Stimulated activated naive CD8-positive, alpha-beta T cell treated with anti-CD3 and anti-CD28 coated beads, Interleukin-15, amount 100 ng/mL, for 72 hours (primary cell): ENCODE measurements at regions not wholly inside any gene's neighbourhood (a gene's known extent, or its start where the extent isn't known, plus 50 kb on each side); places are given as distances from the start of the nearest gene placed in this dataset.

Experiments used
- ATAC-seq: fragments of 150-1000 bp; cut with Tn5 transposase; 2 replicates; pipeline ENCODE4 v1.10.0; 2021; ENCODE audit warnings: mild to moderate bottlenecking, moderate library complexity
- DNase-seq, 2 donors: peaks; one replicate each; pipeline ENCODE4 v3.0.0; 2021 to 2022
- H3K27ac Mint-ChIP-seq, 2 donors: one replicate each; pipeline ENCODE4 v1.8.0; 2022; ENCODE audit warnings: mild to moderate bottlenecking in 2 of 2, mixed read lengths in 2 of 2, moderate library complexity in 2 of 2
- H3K27me3 Mint-ChIP-seq: one replicate; pipeline ENCODE4 v1.8.0; 2022; ENCODE audit warnings: mixed read lengths
- H3K4me1 Mint-ChIP-seq: one replicate; pipeline ENCODE4 v1.8.0; 2022; ENCODE audit warnings: mild to moderate bottlenecking, mixed read lengths
- H3K4me3 Mint-ChIP-seq, 2 donors: one replicate each; pipeline ENCODE4 v1.8.0; 2022; ENCODE audit warnings: mild to moderate bottlenecking in 2 of 2, mixed read lengths in 2 of 2, moderate library complexity in 1 of 2
- H3K9me3 Mint-ChIP-seq, 2 donors: one replicate each; pipeline ENCODE4 v1.8.0; 2022; ENCODE audit warnings: mixed read lengths in 2 of 2

DNA sequence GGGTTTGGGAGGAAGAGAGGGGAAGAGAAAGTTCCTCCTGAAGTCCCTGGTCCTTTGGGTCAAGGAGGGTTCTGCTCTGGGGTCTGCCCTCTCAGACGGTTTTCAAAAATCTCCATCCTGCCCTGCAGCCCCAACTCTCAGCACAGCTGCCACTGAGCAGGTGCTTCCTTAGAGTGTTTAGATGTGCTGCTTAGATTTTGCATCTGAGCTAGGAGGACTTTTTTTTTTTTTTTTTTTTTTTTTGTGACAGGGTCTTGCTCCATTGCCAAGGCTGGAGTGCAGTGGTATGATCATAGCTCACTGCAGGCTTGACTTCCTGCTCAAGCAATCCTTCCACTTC is 324.9 kb upstream of the POU3F1 start:
- Mint-ChIP-seq H3K4me1 (no peaks in the 10 kb centered on the region), H3K27ac (no peak overlapping the region), H3K4me3 (no peak overlapping the region), H3K27me3 (peaks cover 29% of the 10 kb centered on the region), H3K9me3 (peaks cover 3 to 16% of the 10 kb centered on the region in 2 donors)
- DNase-seq (no peak), ATAC-seq (no peak)

- no peak overlapping the region for H3K4me3 Mint-ChIP-seq
- peaks cover 29% of the 10 kb centered on the region for H3K27me3 Mint-ChIP-seq
- peaks cover 3 to 16% of the 10 kb centered on the region in 2 donors for H3K9me3 Mint-ChIP-seq
- DNase-seq (no peak), ATAC-seq (no peak)
- H3K4me1 Mint-ChIP-seq, result no peaks in the 10 kb centered on the region
- H3K27ac Mint-ChIP-seq, result no peak overlapping the region
These were observed 324.3 kb upstream of the POU3F1 start for GRCh38 chr1:38370716-38371504.

GRCh38 chr1:38365242-38365641 is 318.6 kb upstream of the POU3F1 start:
- no peak overlapping the region for H3K4me3 Mint-ChIP-seq
- no peak overlapping the region for H3K27ac Mint-ChIP-seq
- ATAC-seq, result no peak
- no peaks in the 10 kb centered on the region for H3K9me3 Mint-ChIP-seq
- H3K4me1 Mint-ChIP-seq, result no peaks in the 10 kb centered on the region
- DNase-seq, result no peak
- H3K27me3 Mint-ChIP-seq, result peaks cover 10% of the 10 kb centered on the region

DNA sequence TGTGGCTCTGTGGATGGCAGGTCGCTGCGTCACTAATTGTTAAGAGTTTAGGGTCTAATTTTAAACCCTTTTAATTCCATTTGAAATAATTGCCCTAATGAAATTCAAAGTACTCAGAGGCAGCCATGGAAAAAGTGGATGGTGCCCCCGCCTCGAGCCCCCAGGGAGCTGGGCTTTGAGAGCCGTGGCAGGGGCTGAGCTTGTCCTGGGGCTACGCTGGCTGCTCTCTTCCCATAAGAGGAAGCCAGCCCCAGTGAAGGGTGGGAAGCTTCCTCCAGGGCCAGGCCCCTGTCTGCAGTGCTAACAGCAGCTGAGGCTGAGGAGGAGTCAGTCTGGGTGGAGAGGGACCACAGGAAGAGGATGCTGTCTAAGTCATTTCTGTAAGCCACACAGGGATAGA is 315.0 kb upstream of the POU3F1 start:
- Mint-ChIP-seq H3K27me3 (no peaks in the 10 kb centered on the region), H3K4me1 (no peaks in the 10 kb centered on the region)
- no peak for DNase-seq

GRCh38 chr1:38360807-38361206 is 314.2 kb upstream of the POU3F1 start:
- ATAC-seq, result no peak
- Mint-ChIP-seq H3K27ac (no peak overlapping the region), H3K4me1 (no peaks in the 10 kb centered on the region)

More for the DNA sequence above, 315.0 kb upstream of the POU3F1 start:
- Mint-ChIP-seq H3K9me3 (no peaks in the 10 kb centered on the region), H3K27ac (no peak overlapping the region), H3K4me3 (no peak overlapping the region)
- no peak for ATAC-seq

DNA sequence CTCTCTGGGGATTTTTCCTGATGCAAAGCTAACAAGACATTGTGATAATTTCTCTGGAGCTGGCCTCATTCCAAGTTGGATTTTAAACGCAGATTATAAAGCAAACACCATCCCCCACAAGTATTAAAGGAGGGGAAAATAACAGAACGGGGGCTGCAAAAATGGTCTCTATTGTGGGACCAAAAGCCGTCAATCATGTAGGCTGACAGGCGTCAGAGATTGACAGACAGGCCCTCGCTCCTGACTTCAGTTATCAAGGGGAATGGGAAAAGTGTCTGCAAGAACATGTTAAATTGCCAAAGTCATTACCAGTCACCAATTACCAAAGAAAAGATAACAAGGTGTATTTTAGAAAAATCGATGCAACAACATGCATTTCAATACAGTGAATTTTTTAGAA is 307.4 kb upstream of the POU3F1 start:
- Mint-ChIP-seq H3K4me1 (no peaks in the 10 kb centered on the region), H3K27ac (no peak overlapping the region), H3K4me3 (no peak overlapping the region), H3K9me3 (peaks cover 9 to 10% of the 10 kb centered on the region in 2 donors), H3K27me3 (peaks cover 23% of the 10 kb centered on the region)
- no peak for ATAC-seq
- no peak for DNase-seq

More at GRCh38 chr1:38360807-38361206, 314.2 kb upstream of the POU3F1 start:
- H3K4me3 Mint-ChIP-seq, result no peak overlapping the region
- H3K9me3 Mint-ChIP-seq, result no peaks in the 10 kb centered on the region
- H3K27me3 Mint-ChIP-seq, result no peaks in the 10 kb centered on the region
- DNase-seq, result no peak

DNA sequence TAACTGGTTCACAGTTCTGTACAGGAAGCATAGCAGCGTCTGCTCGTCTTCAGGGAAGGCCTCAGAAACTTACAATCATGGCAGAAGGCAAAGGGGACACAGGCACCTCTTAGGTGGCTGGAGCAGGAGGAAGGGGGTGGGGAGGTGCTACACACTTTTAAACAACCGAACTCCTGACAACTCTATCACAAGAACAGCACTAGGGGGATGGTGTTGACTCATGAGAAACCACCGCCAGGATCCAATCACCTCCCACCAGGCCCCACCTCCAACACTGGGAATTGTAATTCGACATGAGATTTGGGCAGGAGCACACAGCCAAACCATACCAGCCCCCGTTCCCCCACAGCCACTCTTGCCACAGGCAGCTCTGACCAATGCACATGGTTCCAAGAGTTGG is 306.3 kb upstream of the POU3F1 start:
- no peaks in the 10 kb centered on the region for H3K4me1 Mint-ChIP-seq

DNA sequence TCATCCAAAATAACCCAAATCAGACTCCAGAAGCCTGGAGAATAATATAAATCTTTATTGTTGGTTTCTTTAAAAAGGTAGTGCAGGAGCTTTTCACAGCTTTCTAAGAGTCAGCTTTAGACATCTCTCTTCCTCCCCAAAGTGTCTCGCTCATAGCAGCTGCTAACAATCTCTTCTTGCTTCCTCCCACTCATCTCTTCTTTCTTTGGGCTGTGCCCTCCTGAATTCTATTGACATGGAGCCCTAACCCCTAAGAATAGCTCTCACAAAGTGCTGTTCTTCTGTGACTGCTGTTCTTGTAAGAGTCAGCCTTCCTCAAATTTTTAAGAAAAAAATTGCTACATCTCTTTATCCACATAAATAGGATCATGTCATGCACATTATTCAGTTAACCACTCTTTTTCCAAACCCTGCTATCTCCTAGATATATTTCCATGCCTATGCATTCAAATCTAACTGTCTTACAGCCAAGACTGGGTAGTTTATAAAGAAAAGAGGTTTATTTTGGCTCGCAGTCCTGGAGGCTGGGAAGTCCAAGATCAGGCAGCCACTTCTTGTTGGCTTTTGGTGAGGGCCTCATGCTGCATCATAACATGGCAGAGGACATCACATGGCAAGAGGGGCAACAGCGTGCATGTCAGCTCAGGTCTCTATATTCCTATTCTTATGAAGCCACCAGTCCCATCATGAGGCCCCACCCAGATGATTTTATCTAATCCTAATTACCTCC is 301.0 kb upstream of the POU3F1 start:
- no peak overlapping the region for H3K27ac Mint-ChIP-seq
- H3K27me3 Mint-ChIP-seq, result peaks cover 29% of the 10 kb centered on the region
- ATAC-seq (no peak), DNase-seq (no peak)
- peaks cover 30 to 35% of the 10 kb centered on the region in 2 donors for H3K9me3 Mint-ChIP-seq
- no peak overlapping the region for H3K4me3 Mint-ChIP-seq
- H3K4me1 Mint-ChIP-seq, result no peaks in the 10 kb centered on the region

More for the DNA sequence above, 306.3 kb upstream of the POU3F1 start:
- Mint-ChIP-seq H3K27ac (no peak overlapping the region), H3K9me3 (peaks cover 20% of the 10 kb centered on the region in 2 donors), H3K27me3 (peaks cover 31% of the 10 kb centered on the region), H3K4me3 (no peak overlapping the region)
- no peak for DNase-seq
- no peak for ATAC-seq

GRCh38 chr1:38344716-38345115 is 298.1 kb upstream of the POU3F1 start:
- no peaks in the 10 kb centered on the region for H3K4me1 Mint-ChIP-seq
- H3K9me3 Mint-ChIP-seq, result peaks cover 22 to 34% of the 10 kb centered on the region in 2 donors
- no peak overlapping the region for H3K4me3 Mint-ChIP-seq
- H3K27ac Mint-ChIP-seq, result no peak overlapping the region
- ATAC-seq (no peak), DNase-seq (no peak)
- H3K27me3 Mint-ChIP-seq, result peaks cover 38% of the 10 kb centered on the region

GRCh38 chr1:38341694-38342093 is 295.1 kb upstream of the POU3F1 start:
- no peak for DNase-seq
- no peak for ATAC-seq
- Mint-ChIP-seq H3K27me3 (peaks cover 32% of the 10 kb centered on the region), H3K27ac (peak overlapping the region in 1 of 2 donors; percentile 17), H3K4me3 (no peak overlapping the region), H3K4me1 (no peaks in the 10 kb centered on the region), H3K9me3 (peaks cover 7 to 8% of the 10 kb centered on the region in 2 donors)

DNA sequence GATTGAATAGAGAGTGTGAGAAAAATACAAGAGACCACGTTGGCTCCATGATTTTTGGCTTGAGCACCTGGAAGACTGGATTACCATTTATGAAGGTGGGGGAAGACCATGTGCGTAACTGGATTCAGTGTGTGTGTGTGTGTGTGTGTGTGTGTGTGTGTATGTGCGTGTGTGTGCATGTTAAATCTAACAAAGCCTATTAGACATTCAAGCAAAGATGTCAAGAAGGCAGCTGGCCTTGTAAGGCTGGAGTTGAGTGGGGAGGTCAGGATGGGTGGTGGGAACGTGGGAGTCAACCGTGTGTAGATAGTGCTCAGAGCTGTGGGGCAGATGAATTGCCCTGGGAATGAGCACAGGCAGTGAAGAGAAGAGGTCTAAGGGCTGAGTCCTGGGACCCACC is 293.8 kb upstream of the POU3F1 start:
- Mint-ChIP-seq H3K27me3 (peaks cover 32% of the 10 kb centered on the region), H3K4me3 (no peak overlapping the region), H3K27ac (no peak overlapping the region), H3K9me3 (no peaks in the 10 kb centered on the region), H3K4me1 (peaks cover 1% of the 10 kb centered on the region)
- DNase-seq (no peak), ATAC-seq (no peak)

GRCh38 chr1:38337711-38338110 is 291.1 kb upstream of the POU3F1 start:
- ATAC-seq (no peak), DNase-seq (no peak)
- Mint-ChIP-seq H3K4me1 (peaks cover 14% of the 10 kb centered on the region), H3K27ac (no peak overlapping the region), H3K9me3 (no peaks in the 10 kb centered on the region), H3K4me3 (no peak overlapping the region), H3K27me3 (peaks cover 28% of the 10 kb centered on the region)

- H3K27me3 Mint-ChIP-seq, result peaks cover 21% of the 10 kb centered on the region
- H3K4me1 Mint-ChIP-seq, result peaks cover 14% of the 10 kb centered on the region
- H3K9me3 Mint-ChIP-seq, result no peaks in the 10 kb centered on the region
- no peak for ATAC-seq
- no peak for DNase-seq
- no peak overlapping the region for H3K4me3 Mint-ChIP-seq
- no peak overlapping the region for H3K27ac Mint-ChIP-seq
These were observed 290.4 kb upstream of the POU3F1 start for GRCh38 chr1:38336961-38337360.

DNA sequence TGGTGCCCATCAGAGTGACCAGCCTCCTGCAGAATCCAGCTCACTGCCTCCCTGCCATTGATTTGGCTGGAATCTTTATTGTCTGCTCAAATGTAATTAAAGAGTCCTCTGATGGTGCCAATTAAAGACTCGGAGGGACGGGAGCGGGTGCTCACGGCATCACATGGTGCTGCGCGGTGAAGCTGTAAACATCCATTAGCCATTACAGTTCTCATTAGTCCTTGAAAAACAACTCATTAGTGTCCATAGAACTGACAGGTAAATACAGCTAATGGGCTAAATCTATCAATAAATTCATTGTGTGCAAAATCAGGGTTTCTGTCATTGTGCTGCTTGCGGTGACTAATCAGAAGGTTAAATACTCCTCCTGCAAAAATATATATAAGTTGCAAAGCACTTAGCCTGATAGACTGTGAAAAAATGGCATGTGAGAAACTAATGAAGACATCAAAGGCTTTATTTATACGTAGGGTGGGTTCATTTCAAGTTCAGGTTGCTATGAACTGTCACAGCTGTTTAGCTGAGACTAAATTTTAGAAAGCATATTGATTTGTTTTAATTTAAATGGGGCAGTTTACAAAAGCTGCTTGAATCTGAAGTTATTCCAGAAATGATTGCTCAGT is 289.8 kb upstream of the POU3F1 start:
- DNase-seq (no peak), ATAC-seq (no peak)
- H3K4me1 Mint-ChIP-seq, result peaks cover 14% of the 10 kb centered on the region
- H3K9me3 Mint-ChIP-seq, result no peaks in the 10 kb centered on the region
- peaks cover 21% of the 10 kb centered on the region for H3K27me3 Mint-ChIP-seq
- no peak overlapping the region for H3K27ac Mint-ChIP-seq
- H3K4me3 Mint-ChIP-seq, result no peak overlapping the region

- DNase-seq (peak in 1 of 2 donors; percentile 11), ATAC-seq (peak; percentile 42)
- Mint-ChIP-seq H3K9me3 (no peaks in the 10 kb centered on the region), H3K4me1 (peaks cover 14% of the 10 kb centered on the region), H3K4me3 (no peak overlapping the region), H3K27me3 (peaks cover 13% of the 10 kb centered on the region), H3K27ac (peak overlapping the region in 1 of 2 donors; percentile 4)
These were observed 288.5 kb upstream of the POU3F1 start for GRCh38 chr1:38334930-38335592.
